ES-I3 (cell line): ENCODE measurements at regions not wholly inside any gene's neighbourhood (a gene's known extent, or its start where the extent isn't known, plus 50 kb on each side); places are given as distances from the start of the nearest gene placed in this dataset.
"Not testable (repeated sequence)": the region's sequence is repeated elsewhere in the genome, so short reads cannot be mapped to it uniquely, and the experiment has no call there.

Experiments used
- H3K36me3 ChIP-seq: 2 replicates; pipeline ENCODE4 v1.6.1; 2013; ENCODE audit warnings: mild to moderate bottlenecking, low read length, control low read depth, moderate library complexity; ENCODE audit not compliant: insufficient read depth
- H3K4me1 ChIP-seq: 2 replicates; pipeline ENCODE4 v1.6.1; 2013; ENCODE audit warnings: mild to moderate bottlenecking, control low read depth, low read length; ENCODE audit not compliant: insufficient read depth
- H3K9ac ChIP-seq: 2 replicates; pipeline ENCODE4 v1.6.1; 2013; ENCODE audit warnings: low read depth, mild to moderate bottlenecking, low read length, moderate library complexity
- H3K9me3 ChIP-seq: 2 replicates; pipeline ENCODE4 v1.6.1; 2013; ENCODE audit warnings: mild to moderate bottlenecking, low read length, moderate library complexity; ENCODE audit not compliant: control insufficient read depth, insufficient read depth

DNA sequence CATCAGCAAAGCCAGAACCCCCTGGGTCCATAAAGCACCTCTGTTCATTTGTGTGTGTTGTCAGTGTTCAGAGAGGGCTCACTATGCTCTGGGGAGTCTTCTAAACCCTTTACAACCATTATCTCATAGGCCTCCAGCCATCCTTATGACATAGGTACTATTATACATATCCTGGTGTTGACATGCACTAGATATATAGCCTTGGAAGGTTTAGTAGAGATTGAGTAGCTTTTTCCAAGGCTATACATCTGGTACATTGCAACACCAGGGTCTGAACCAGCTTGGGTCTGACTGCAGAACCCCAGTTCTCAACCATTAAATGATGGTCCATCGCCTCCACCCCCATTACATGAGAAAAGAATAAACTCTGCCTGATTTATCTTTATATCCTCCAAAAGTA is 253.6 kb upstream of the MKLN1 start:
- no peaks in the 10 kb centered on the region for H3K9me3 ChIP-seq
- H3K36me3 ChIP-seq = no peaks in the 10 kb centered on the region
- H3K9ac ChIP-seq = no peak overlapping the region
- no peaks in the 10 kb centered on the region for H3K4me1 ChIP-seq

DNA sequence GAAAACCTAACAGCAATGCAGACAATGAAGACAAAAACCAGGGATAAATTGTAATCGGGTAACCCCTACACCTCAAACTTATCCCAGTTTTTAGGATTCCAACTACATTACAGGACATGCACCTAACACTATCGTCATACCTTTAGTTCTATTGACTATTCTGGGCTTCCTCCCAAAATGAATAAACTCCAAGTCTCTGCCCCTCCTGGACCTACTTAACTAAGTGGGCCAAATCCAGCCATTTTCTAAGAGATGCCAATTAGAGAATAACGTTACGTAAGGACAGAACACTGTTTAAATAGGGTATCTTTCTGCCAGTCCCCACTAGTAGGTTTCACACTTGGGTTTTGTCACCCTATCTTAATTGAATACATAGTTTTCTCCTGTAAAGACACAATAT is 253.1 kb upstream of the MKLN1 start:
- Histone ChIP-seq H3K36me3 (no peaks in the 10 kb centered on the region), H3K9ac (no peak overlapping the region)

DNA sequence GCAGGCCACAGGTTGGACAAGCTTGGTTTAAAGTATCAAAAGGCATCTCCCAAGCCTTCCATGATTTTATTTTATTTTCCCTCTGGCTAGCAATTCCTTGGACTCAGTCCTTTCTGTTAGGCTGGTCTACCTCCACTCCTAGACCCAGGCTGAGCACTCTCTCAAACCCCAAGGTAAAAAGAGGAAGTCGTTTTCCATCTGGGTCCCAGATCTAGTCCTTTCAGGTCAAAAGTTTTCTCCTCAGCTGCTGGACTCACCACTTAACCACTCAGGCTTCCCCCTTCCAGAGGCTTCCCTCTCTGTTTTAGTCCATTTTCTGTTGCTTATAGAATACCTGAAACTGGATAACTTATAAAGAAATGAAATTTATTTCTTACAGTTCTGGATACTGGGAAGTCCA is 252.3 kb upstream of the MKLN1 start:
- no peaks in the 10 kb centered on the region for H3K36me3 ChIP-seq

More for the DNA sequence above, 253.1 kb upstream of the MKLN1 start:
- no peaks in the 10 kb centered on the region for H3K4me1 ChIP-seq
- no peaks in the 10 kb centered on the region for H3K9me3 ChIP-seq

DNA sequence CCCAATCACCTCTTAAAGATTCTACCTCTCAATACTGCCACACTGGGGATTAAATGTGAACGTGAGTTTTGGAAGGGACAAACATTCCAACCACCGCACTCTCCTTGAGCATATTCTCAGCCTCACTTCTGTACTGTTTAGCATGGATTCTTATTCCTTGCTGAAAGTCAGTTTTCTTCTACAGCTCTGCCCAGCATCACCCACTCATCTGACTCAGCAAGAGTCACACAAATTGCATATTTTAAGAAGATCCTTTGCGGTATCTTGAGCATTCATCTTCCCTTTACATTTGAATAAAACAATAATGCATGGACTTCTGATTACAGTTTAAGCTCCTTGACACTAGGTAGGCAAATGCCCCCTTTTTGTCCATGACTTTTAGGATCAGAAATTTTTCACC is 251.6 kb upstream of the MKLN1 start:
- H3K9ac ChIP-seq = no peak overlapping the region

More for the DNA sequence above, 252.3 kb upstream of the MKLN1 start:
- no peak overlapping the region for H3K9ac ChIP-seq
- H3K9me3 ChIP-seq = no peaks in the 10 kb centered on the region
- H3K4me1 ChIP-seq = no peaks in the 10 kb centered on the region

DNA sequence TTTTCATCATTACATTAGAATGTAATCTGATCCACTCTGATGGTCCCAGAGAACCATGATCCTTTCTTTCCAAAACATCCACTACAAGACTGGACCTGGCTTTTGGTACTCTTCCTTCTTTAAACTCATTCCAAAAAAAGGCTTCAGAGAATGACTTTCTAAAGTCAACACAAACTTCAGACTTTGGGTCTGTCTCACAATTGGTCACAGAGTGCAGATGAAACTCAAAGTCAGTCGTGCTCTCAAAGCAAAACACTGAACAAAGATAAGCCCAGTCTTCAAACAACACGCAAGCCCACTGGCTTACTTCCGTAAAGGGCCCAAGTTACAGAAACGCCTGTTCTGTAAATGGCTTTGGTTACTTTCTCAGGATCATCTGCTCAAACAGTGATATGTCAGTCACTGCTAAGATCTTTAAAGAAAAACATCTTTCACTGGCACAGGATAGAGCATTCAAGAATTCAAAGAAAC is 250.9 kb upstream of the MKLN1 start:
- no peaks in the 10 kb centered on the region for H3K4me1 ChIP-seq
- no peak overlapping the region for H3K9ac ChIP-seq
- no peaks in the 10 kb centered on the region for H3K9me3 ChIP-seq
- no peaks in the 10 kb centered on the region for H3K36me3 ChIP-seq

More for the DNA sequence above, 251.6 kb upstream of the MKLN1 start:
- Histone ChIP-seq H3K4me1 (no peaks in the 10 kb centered on the region), H3K9me3 (no peaks in the 10 kb centered on the region), H3K36me3 (no peaks in the 10 kb centered on the region)

DNA sequence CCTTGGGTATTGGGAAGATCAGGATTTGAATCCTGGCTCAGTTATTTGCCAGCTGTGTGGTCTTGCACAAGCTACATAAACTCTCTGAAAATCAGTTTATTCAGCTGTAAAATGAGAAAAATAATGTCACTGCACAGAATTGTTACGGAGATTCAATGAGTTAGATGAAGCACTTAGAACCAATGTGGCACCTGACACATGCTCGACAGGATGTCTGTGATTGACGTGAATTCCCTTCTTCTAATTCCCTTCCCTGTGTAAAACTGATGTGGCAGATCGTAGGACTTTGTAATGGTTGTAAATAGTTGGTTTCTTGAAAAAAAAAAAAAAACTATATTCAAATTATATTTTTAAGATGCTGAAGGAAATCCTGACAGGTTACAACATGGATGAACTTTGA is 249.9 kb upstream of the MKLN1 start:
- no peaks in the 10 kb centered on the region for H3K9me3 ChIP-seq
- no peak overlapping the region for H3K9ac ChIP-seq
- H3K4me1 ChIP-seq = no peaks in the 10 kb centered on the region
- no peaks in the 10 kb centered on the region for H3K36me3 ChIP-seq

DNA sequence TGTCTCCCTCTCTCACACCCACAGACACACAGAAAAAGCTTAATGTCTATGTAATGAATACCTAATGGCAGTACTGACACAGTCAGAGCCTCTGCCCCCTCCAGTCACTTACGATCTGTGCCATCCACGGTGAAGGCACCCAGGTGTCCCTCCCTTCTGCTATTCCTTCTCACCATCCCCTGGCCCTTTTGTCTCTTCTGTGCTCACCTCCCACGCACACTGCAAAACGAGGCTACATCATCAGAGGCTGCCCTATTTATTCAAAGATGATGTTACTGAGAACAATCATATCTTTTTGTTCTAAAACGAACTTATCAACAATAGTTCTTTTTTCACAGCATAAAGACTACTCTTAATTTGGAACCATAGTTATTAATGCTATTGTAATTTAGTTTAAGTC is 246.9 kb upstream of the MKLN1 start:
- H3K9me3 ChIP-seq = no peaks in the 10 kb centered on the region
- no peaks in the 10 kb centered on the region for H3K4me1 ChIP-seq
- no peak overlapping the region for H3K9ac ChIP-seq
- no peaks in the 10 kb centered on the region for H3K36me3 ChIP-seq

DNA sequence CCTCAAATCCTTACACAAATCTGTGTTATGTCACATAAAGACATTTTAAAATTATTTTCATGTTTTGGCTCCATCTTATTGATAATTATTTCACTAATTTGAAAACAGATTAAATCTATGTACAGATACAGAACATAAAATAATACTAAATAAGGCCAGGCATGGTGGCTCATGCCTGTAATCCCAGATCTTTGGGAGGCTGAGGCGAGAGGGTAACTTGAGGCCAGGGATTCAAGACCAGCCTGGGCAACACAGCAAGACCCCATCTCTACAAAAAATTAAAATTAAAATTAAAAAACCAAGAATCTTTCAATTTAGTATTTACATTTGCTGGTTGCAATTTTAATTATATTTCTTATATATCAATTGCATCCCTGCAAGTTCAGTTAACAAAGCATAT is 246.4 kb upstream of the MKLN1 start:
- Histone ChIP-seq H3K9me3 (no peaks in the 10 kb centered on the region), H3K9ac (no peak overlapping the region), H3K36me3 (no peaks in the 10 kb centered on the region), H3K4me1 (no peaks in the 10 kb centered on the region)

DNA sequence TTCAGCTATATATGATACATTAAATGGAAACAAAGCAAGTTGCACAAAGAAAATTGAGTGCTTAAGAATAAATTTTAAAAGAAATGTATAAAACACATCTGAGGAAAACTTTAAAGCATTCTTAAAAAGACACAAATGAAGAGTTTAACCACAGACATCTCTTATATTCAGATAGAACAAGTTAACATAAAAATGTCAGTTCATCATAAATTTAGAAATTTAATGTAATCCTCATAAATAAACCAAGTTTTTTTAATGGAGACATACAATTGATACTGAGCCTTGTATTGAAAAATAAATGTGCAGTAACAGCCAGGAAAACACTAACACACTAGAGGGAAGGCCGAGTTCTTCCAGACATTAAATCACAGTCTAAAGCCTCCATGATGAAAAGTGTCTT is 243.9 kb upstream of the MKLN1 start:
- Histone ChIP-seq H3K36me3 (0 out of 2 replicates have a peak, but pooled peaks cover 3% of the 10 kb centered on the region), H3K4me1 (no peaks in the 10 kb centered on the region), H3K9me3 (no peaks in the 10 kb centered on the region), H3K9ac (no peak overlapping the region)

DNA sequence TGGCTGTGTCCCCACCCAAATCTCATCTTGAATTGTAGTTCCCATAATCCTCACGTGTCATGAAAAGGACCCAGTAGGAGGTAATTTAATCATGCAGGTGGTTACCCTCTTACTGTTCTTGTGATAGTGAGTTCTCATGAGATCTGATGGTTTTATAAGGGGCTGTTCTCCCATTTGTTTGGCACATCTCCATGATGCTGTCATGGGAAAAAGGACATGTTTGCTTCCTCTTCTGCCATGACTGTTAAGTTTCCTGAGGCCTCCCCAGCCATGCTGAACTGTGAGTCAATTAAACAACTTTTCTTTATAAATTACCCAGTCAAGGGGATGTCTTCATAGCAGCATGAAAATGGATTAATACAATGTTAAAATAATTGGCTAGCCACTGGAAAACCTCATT is 243.3 kb upstream of the MKLN1 start:
- not testable (repeated sequence) for H3K9me3 ChIP-seq, H3K36me3 ChIP-seq, H3K9ac ChIP-seq, H3K4me1 ChIP-seq

DNA sequence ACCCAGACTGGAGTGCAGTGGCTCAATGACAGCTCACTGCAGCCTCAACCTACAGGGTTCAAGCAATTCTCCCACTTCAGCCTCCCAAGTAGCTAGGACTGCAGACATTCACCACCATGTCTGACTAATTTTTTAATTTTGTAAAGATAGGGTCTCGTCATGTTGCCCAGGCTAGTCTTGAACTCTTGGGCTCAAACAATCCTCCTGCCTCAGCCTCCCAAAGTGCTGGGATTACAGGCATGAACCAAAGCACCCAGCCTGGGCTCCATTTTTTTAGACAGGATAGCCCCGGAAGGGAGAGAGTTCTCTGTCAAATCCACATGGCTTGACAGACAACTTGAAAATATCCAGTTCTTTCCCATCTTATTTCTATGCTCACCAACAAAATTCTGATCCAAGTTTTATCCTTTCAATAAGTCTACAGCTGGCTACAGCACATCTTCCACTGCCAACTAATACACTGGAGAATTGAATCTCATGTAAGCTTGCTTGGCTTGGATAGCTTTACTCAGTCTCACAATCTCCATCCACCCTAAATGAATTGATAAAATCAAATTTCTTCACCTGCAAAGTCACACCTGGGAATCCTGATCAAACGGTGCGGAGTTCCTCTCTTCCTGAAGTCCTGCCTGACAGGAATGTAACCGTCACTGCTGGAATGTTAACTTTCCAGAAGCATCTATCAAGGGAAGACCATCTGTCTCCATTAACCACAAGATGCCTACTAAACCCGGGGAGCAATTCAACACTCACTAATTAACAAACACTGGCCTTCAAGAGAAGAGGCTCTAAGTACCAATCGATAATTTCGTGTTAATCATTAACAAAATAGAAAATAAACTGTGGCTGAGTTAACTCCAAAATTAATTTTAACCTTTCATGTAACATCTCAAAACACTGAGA is 239.7 kb upstream of the MKLN1 start:
- Histone ChIP-seq H3K36me3 (0 out of 2 replicates have a peak, but pooled peaks cover 3% of the 10 kb centered on the region), H3K4me1 (peaks cover 32% of the 10 kb centered on the region), H3K9me3 (no peaks in the 10 kb centered on the region), H3K9ac (no peak overlapping the region)

DNA sequence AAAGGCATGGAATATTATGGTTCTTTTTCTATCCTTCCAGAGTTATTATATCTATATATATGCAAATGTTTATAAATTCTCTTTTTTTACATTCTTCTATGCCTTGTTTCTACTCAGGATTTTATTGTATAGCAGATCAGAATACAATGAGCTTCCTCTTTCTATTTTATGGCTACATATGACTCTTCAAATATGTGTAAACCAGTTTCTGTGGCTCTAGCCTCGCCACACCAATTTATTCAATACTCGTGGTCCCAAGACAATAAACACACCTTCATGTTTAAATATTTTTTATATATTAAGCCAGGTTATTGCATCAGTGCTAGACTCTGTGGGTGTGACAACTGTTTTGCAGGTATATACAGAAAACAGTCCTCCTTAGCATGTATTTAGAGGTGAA is 237.5 kb upstream of the MKLN1 start:
- Histone ChIP-seq H3K4me1 (peaks cover 32% of the 10 kb centered on the region), H3K9ac (no peak overlapping the region), H3K9me3 (no peaks in the 10 kb centered on the region), H3K36me3 (0 out of 2 replicates have a peak, but pooled peaks cover 3% of the 10 kb centered on the region)

DNA sequence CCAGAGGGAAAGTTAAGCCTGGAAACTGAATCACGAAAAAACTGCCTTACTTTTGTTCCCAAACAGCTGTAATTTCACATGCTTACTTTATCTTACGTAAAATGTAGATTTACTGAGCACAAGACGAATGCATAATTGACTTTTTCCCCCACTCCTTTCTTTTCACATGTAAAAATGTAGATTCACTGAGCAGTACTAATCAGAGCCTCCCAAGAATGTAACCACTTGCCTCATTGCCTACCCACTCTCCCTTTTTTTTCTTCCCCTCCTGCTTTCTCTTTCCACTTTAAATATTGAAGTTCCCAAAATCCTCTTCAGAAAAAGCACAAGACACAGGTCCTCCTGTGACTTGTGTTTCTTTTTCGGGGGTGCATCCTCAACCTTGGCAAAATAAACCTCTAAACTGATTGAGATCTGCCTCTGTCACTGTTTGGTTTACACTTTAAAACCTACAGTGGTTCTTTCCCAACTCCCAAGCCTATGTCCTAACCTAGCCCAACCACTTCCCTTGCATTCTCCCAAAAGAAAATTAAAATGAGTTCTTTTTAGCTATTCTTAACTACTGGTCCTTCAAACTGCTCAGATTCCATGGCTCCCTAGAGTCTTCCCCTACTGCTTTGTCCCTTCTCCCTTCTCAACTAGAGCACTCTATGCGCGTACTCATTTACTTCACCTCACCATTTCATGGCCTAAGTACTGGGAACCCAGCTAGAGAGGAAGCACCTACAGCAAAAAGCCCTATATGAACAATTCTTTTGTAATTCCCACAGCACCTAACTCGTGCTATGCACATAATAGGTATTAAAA is 236.6 kb upstream of the MKLN1 start:
- H3K36me3 ChIP-seq = 0 out of 2 replicates have a peak, but pooled peaks cover 3% of the 10 kb centered on the region
- H3K4me1 ChIP-seq = peaks cover 32% of the 10 kb centered on the region
- H3K9me3 ChIP-seq = no peaks in the 10 kb centered on the region
- peak overlapping the region; percentile 21; the same call in 1 of the 2 replicates for H3K9ac ChIP-seq

DNA sequence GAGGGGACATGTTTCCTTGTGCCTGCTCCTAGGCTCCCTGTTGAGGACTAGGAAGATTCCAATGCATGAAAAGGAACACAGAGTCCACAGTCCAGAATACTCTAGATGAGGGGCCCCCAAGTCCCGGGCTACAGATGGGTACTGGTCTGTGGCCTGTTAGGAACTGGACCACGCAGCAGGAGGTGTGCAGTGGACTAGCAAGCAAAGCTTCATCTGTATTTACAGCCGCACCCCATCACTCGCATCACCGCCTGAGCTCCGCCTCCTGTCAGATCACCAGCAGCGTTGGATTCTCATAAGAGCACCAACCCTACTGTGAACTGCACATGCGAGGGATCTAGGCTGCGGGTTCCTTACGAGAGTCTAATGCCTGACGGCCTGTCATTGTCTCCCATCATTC is 233.0 kb upstream of the MKLN1 start:
- H3K4me1 ChIP-seq = peaks cover 36% of the 10 kb centered on the region
- no peaks in the 10 kb centered on the region for H3K36me3 ChIP-seq
- H3K9ac ChIP-seq = no peak overlapping the region
- no peaks in the 10 kb centered on the region for H3K9me3 ChIP-seq
